ENCODE measurements at regions not wholly inside any gene's neighbourhood (a gene's known extent, or its start where the extent isn't known, plus 50 kb on each side); places are given as distances from the start of the nearest gene placed in this dataset.
"Not testable (repeated sequence)": the region's sequence is repeated elsewhere in the genome, so short reads cannot be mapped to it uniquely, and the experiment has no call there.

- Mint-ChIP-seq H3K36me3 (peaks cover 2% of the 10 kb centered on the region), H3K27me3 (ENCODE audit: insufficient read depth, low read depth) (no peaks in the 10 kb centered on the region)
- no peak for DNase-seq (ENCODE audit: low spot score)
Measured at GRCh38 chr10:10726101-10726500, 291.6 kb upstream of the CELF2 start.

DNA sequence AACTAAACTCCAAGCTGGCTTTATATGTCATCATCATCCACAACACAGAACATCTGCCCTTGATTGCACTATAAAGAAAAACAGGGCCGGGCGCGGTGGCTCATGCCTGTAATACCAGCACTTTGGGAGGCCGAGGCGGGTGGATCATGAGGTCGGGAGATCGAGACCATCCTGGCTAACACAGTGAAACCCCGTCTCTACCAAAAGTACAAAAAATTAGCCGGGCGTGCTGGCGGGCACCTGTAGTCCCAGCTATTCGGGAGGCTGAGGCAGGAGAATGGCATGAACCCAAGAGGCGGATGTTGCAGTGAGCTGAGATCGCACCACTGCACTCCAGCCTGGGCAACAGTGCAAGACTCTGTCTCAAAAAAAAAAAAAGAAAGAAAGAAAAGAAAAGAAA is 290.3 kb upstream of the CELF2 start:
- not testable (repeated sequence) for DNase-seq (ENCODE audit: low spot score); H3K4me2 ChIP-seq; H3K36me3 ChIP-seq; H3K27me3 ChIP-seq; H3K9me3 Mint-ChIP-seq; H3K36me3 Mint-ChIP-seq; H3F3A ChIP-seq (ENCODE audit: low read depth); H3K27ac Mint-ChIP-seq; H4K20me1 ChIP-seq (ENCODE audit: low read depth); H3K9ac ChIP-seq; H3K27ac ChIP-seq; H3K27me3 Mint-ChIP-seq (ENCODE audit: insufficient read depth, low read depth); H3K4me1 ChIP-seq; H3K4me3 Mint-ChIP-seq; H3K4me1 Mint-ChIP-seq; H3K4me3 ChIP-seq; H3K79me2 ChIP-seq (ENCODE audit: low read depth); H3K9me3 ChIP-seq (ENCODE audit: low read depth); H2AFZ ChIP-seq (replicated peaks)

More at GRCh38 chr10:10726101-10726500, 291.6 kb upstream of the CELF2 start:
- Histone ChIP-seq H3K4me1 (no peaks in the 10 kb centered on the region), H3K9me3 (ENCODE audit: low read depth) (no peaks in the 10 kb centered on the region), H3F3A (ENCODE audit: low read depth) (no peaks in the 10 kb centered on the region), H3K4me2 (no peak overlapping the region), H3K79me2 (ENCODE audit: low read depth) (no peaks in the 10 kb centered on the region), H3K27me3 (no peaks in the 10 kb centered on the region), H4K20me1 (ENCODE audit: low read depth) (no peaks in the 10 kb centered on the region), H3K9ac (no peak overlapping the region), H2AFZ (replicated peaks) (no peak overlapping the region), H3K36me3 (no peaks in the 10 kb centered on the region), H3K27ac (no peak overlapping the region), H3K4me3 (no peak overlapping the region)
- TF ChIP-seq EZH2phosphoT487 (IDR thresholded peaks at IDR 0.05), result no peak
- TF ChIP-seq CTCF (IDR thresholded peaks at IDR 0.05), result no peak
- H3K4me3 Mint-ChIP-seq, result no peak overlapping the region
- H3K4me1 Mint-ChIP-seq, result no peaks in the 10 kb centered on the region
- H3K27ac Mint-ChIP-seq, result no peak overlapping the region
- H3K9me3 Mint-ChIP-seq, result no peaks in the 10 kb centered on the region

- Mint-ChIP-seq H3K27me3 (ENCODE audit: insufficient read depth, low read depth) (no peaks in the 10 kb centered on the region), H3K27ac (no peak overlapping the region), H3K4me3 (no peak overlapping the region), H3K36me3 (peaks cover 2% of the 10 kb centered on the region), H3K4me1 (no peaks in the 10 kb centered on the region), H3K9me3 (no peaks in the 10 kb centered on the region)
- Histone ChIP-seq H3K27ac (no peak overlapping the region), H2AFZ (replicated peaks) (no peak overlapping the region), H3K4me2 (no peak overlapping the region), H3K4me3 (no peak overlapping the region), H3K4me1 (no peaks in the 10 kb centered on the region), H3K9me3 (ENCODE audit: low read depth) (no peaks in the 10 kb centered on the region), H3F3A (ENCODE audit: low read depth) (no peaks in the 10 kb centered on the region), H3K79me2 (ENCODE audit: low read depth) (no peaks in the 10 kb centered on the region), H3K27me3 (no peaks in the 10 kb centered on the region), H3K9ac (no peak overlapping the region), H4K20me1 (ENCODE audit: low read depth) (no peaks in the 10 kb centered on the region), H3K36me3 (no peaks in the 10 kb centered on the region)
- TF ChIP-seq CTCF (IDR thresholded peaks at IDR 0.05) (no peak), EZH2 (IDR thresholded peaks at IDR 0.05) (no peak), EZH2phosphoT487 (IDR thresholded peaks at IDR 0.05) (no peak)
- no peak for DNase-seq (ENCODE audit: low spot score)
Measured at GRCh38 chr10:10727812-10728211, 289.9 kb upstream of the CELF2 start.

DNA sequence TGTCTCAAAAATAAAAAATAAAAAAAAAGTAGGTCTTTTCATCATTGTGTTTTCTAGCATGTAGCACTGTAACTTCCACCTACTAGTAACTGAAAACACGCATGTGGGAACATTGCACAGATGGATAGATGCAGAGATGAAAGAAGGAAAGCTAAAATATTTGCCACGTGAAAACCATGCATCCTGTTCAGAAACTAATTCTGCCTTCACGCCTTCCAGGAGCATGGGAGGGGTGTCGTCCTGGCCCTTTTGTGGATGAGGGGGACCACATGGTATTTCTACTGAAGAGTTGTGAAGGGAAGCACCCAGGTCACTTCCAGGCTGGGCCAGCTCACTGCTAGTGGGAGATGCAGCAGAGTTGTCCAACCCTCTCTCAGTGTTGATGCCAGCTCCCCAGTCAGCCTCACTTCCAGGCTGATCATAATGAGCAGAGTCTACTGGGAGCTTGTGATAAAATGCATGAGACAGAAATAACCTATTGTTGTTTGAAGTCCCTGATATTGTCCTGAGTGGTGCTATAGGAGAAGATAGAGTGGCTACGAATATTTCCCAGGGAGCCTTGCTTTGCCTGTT is 287.1 kb upstream of the CELF2 start:
- no peak overlapping the region for H3K27ac ChIP-seq
- no peak for TF ChIP-seq CTCF (IDR thresholded peaks at IDR 0.05)
- TF ChIP-seq EZH2phosphoT487 (IDR thresholded peaks at IDR 0.05), result no peak
- no peak for TF ChIP-seq EZH2 (IDR thresholded peaks at IDR 0.05)
- H3K9me3 Mint-ChIP-seq, result peaks cover 4% of the 10 kb centered on the region
- H3K9ac ChIP-seq, result no peak overlapping the region
- H4K20me1 ChIP-seq (ENCODE audit: low read depth), result no peaks in the 10 kb centered on the region
- no peaks in the 10 kb centered on the region for H3K9me3 ChIP-seq (ENCODE audit: low read depth)
- H3K4me3 Mint-ChIP-seq, result no peak overlapping the region
- H3K4me1 Mint-ChIP-seq, result no peaks in the 10 kb centered on the region
- peaks cover 2% of the 10 kb centered on the region for H3K36me3 Mint-ChIP-seq
- no peak overlapping the region for H2AFZ ChIP-seq (replicated peaks)
- H3K4me2 ChIP-seq, result no peak overlapping the region
- H3K4me3 ChIP-seq, result no peak overlapping the region
- no peak overlapping the region for H3K27ac Mint-ChIP-seq
- no peaks in the 10 kb centered on the region for H3K27me3 Mint-ChIP-seq (ENCODE audit: insufficient read depth, low read depth)
- H3K79me2 ChIP-seq (ENCODE audit: low read depth), result no peaks in the 10 kb centered on the region
- no peaks in the 10 kb centered on the region for H3K36me3 ChIP-seq
- DNase-seq (ENCODE audit: low spot score), result no peak
- H3K27me3 ChIP-seq, result no peaks in the 10 kb centered on the region
- H3K4me1 ChIP-seq, result no peaks in the 10 kb centered on the region
- no peaks in the 10 kb centered on the region for H3F3A ChIP-seq (ENCODE audit: low read depth)

All from neural progenitor cell (in vitro differentiated cells).